Upper lobe of right lung (tissue), 1 donor: ENCODE measurements at regions not wholly inside any gene's neighbourhood (a gene's known extent, or its start where the extent isn't known, plus 50 kb on each side); places are given as distances from the start of the nearest gene placed in this dataset.

Experiments
- ATAC-seq: fragments of 200-7000 bp; cut with Tn5 transposase; one replicate; pipeline ENCODE4 v1.9.1; 2020; ENCODE audit warnings: mild to moderate bottlenecking, moderate library complexity
- DNase-seq: peaks from one replicate; pipeline ENCODE4 v3.0.0-alpha.2; 2020
- H3K27ac ChIP-seq: fragments of 200-600 bp; one replicate; pipeline ENCODE4 v1.8.0; 2022
- H3K27me3 ChIP-seq: fragments of 200-600 bp; one replicate; pipeline ENCODE4 v1.8.0; 2022; ENCODE audit warnings: mild to moderate bottlenecking
- H3K36me3 ChIP-seq: fragments of 200-600 bp; one replicate; pipeline ENCODE4 v1.8.0; 2022
- H3K4me1 ChIP-seq: fragments of 200-600 bp; one replicate; pipeline ENCODE4 v1.8.0; 2022
- H3K4me3 ChIP-seq: fragments of 200-600 bp; one replicate; pipeline ENCODE4 v1.8.0; 2022; ENCODE audit warnings: mild to moderate bottlenecking
- H3K9me3 ChIP-seq: fragments of 200-600 bp; one replicate; pipeline ENCODE4 v1.8.0; 2022
- intact Hi-C: fragments of 100-400 bp; cut with DNase I; formaldehyde crosslinking; loops from one replicate; pipeline ENCODE4 v1.11.0; 2022
- TF ChIP-seq, protein P1 (sequence below): fragments of 200-600 bp; IDR thresholded peaks from one replicate; pipeline ENCODE4 v1.8.0; 2022; ENCODE audit warnings: antibody characterized with exemption
- donor health status: DM: no; HTN: yes; CAD: no; lungs with severe emphysema.

DNA sequence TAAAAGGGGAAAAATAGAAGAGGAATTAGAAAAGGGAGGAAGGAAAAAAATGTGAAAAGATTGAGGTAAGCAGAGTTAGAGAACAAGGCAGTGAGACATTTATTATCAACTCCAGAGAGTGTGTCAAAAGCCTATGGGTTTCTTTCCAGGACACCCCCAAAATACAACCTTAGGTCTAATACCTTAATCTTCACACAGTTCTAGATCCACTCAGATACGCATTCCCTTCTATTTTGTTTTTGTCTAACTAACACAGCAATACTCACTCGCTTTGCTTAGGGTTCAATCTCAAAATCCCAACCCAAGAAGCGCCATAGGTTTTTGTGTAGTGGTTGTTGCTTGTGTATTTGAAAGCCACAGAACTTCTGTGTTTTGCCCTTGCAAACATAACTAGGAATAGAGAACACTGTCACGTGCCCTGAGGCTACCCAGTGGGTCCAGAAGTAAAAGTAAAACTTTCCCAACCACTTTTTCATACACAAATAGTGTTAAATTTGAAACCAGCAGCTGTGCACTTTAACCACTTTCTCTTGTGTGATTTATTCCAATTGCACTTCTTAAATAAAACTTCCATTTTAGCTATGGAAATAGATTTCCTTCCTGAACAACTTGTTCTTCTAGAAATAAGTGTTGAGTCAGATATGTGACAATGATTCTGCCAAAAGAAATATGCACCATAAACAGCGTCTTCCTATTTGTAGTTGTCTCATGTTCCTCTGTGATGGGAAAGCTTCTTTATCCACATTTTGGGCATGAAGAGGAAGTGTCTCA, 414.7 kb upstream of the GHITM start:
- no peak for ATAC-seq
- intact Hi-C loops = no loop called here
- H3K9me3 ChIP-seq = no peaks in the 10 kb centered on the region

DNA sequence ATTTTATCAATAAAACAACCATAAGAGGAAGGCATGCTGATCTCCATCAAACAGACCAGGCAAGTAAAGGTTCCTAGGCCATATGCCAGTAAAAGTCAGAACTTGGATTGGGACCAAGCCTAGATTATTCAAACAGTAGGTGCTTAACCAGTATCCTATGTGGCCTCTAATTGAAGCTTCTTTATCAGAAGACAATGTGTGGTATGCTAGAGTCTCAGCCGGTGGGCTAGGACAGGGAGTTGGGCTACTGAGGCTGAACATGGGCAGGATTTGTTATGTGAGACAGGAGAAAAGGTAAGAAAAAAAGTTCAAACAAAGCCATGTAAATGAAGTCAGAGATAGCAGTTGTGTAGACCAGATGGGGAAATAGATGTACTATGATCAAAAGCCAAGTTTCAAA, 413.7 kb upstream of the GHITM start:
- Histone ChIP-seq H3K4me3 (no peak overlapping the region), H3K27me3 (no peaks in the 10 kb centered on the region), H3K4me1 (no peaks in the 10 kb centered on the region), H3K36me3 (no peaks in the 10 kb centered on the region), H3K27ac (no peak overlapping the region), H3K9me3 (no peaks in the 10 kb centered on the region)
- TF ChIP-seq, protein P1, sequence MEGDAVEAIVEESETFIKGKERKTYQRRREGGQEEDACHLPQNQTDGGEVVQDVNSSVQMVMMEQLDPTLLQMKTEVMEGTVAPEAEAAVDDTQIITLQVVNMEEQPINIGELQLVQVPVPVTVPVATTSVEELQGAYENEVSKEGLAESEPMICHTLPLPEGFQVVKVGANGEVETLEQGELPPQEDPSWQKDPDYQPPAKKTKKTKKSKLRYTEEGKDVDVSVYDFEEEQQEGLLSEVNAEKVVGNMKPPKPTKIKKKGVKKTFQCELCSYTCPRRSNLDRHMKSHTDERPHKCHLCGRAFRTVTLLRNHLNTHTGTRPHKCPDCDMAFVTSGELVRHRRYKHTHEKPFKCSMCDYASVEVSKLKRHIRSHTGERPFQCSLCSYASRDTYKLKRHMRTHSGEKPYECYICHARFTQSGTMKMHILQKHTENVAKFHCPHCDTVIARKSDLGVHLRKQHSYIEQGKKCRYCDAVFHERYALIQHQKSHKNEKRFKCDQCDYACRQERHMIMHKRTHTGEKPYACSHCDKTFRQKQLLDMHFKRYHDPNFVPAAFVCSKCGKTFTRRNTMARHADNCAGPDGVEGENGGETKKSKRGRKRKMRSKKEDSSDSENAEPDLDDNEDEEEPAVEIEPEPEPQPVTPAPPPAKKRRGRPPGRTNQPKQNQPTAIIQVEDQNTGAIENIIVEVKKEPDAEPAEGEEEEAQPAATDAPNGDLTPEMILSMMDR = no peak
- intact Hi-C loops = no loop called here
- ATAC-seq = no peak
- DNase-seq = no peak

More for the DNA sequence above, 414.7 kb upstream of the GHITM start:
- no peaks in the 10 kb centered on the region for H3K36me3 ChIP-seq
- H3K27ac ChIP-seq = no peak overlapping the region
- no peak for DNase-seq
- no peak overlapping the region for H3K4me3 ChIP-seq
- H3K4me1 ChIP-seq = no peaks in the 10 kb centered on the region
- TF ChIP-seq, protein P1 = no peak
- H3K27me3 ChIP-seq = no peaks in the 10 kb centered on the region

DNA sequence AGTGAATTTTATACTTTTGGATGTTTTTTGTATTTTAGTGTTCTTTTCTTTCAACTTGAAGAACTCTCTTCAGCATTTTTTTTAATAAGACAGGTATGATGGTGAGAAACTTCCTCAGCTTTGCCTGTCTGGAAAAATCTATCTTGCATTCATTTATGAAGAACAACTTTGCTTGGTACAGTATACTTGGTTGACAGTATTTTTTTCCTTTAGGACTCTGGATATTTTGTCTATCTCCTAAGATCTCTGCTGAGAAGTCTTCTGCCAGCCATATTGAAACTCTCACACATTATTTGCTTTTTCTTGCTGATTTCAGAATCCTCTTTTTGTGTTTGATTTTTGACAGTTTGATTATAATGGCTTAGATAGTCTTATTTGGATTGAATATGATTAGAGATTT, 405.0 kb upstream of the GHITM start:
- ATAC-seq = no peak
- TF ChIP-seq, protein P1 = no peak

DNA sequence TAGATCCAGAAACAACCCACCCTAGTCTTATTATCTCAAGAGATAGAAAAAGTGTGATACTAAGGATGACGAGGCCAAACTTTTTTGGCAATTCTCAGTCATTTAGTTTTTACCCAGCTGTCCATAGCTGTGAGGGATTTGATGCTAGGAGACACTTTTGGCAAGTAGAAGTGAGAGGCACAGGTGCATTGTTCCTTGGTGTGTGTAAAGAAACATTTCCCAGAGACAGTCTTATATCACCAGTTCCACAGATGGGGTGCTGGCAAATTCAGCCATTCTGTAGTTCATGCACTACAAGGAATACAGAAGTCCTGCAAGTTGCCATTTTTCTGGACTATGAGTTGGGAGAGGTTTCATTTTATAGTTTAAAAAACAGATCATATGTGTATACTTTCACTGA, 403.3 kb upstream of the GHITM start:
- Histone ChIP-seq H3K27me3 (no peaks in the 10 kb centered on the region), H3K27ac (no peak overlapping the region), H3K36me3 (no peaks in the 10 kb centered on the region), H3K4me1 (no peaks in the 10 kb centered on the region), H3K9me3 (peaks cover 11% of the 10 kb centered on the region), H3K4me3 (no peak overlapping the region)
- no peak for DNase-seq
- no peak for ATAC-seq
- intact Hi-C loops = no loop called here
- TF ChIP-seq, protein P1 = no peak

More for the DNA sequence above, 405.0 kb upstream of the GHITM start:
- Histone ChIP-seq H3K27ac (no peak overlapping the region), H3K9me3 (peaks cover 11% of the 10 kb centered on the region), H3K4me3 (no peak overlapping the region), H3K36me3 (no peaks in the 10 kb centered on the region), H3K4me1 (no peaks in the 10 kb centered on the region), H3K27me3 (no peaks in the 10 kb centered on the region)
- DNase-seq = no peak
- intact Hi-C loops = no loop called here

DNA sequence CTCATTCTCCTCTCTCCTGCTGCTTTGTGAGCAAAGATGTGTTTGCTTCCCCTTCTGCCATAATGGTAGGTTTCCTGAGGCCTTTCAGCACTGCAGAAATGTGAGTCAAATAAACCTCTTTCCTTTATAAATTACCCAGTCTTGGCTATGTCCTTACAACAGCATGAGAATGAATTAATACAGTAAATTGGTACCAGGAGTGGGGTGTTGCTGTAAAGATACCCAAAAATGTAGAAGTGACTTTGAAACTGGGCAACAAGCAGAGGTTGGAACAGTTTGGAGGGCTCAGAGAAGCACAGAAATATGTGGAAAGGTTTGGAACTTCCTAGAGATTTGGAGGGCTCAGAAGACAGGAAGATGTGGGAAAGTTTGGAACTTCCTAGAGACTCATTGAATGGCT, 388.7 kb upstream of the GHITM start:
- no peak for ATAC-seq
- H3K4me1 ChIP-seq = no peaks in the 10 kb centered on the region
- DNase-seq = no peak
- H3K27ac ChIP-seq = no peak overlapping the region
- no peaks in the 10 kb centered on the region for H3K36me3 ChIP-seq
- H3K9me3 ChIP-seq = no peaks in the 10 kb centered on the region
- TF ChIP-seq, protein P1 = no peak
- H3K4me3 ChIP-seq = no peak overlapping the region
- no peaks in the 10 kb centered on the region for H3K27me3 ChIP-seq
- intact Hi-C loops = no loop called here

DNA sequence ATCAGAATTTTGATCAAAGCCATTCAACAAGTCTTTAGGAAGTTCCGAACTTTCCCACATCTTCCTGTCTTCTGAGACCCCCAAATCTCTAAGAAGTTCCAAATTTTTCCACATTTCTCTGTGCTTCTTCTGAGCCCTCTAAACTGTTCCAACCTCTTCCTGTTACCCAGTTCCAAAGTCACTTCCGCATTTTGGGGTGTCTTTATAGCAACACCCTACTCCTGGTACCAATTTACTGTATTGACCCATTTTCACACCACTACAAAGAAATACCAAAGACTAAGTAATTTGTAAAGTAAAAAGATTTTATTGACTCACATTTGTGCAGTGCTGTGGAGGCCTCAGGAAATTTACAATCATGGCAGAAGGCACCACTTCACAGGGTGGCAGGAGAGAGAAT, 385.8 kb upstream of the GHITM start:
- Histone ChIP-seq H3K4me3 (no peak overlapping the region), H3K9me3 (no peaks in the 10 kb centered on the region), H3K27me3 (no peaks in the 10 kb centered on the region), H3K4me1 (no peaks in the 10 kb centered on the region), H3K36me3 (no peaks in the 10 kb centered on the region), H3K27ac (no peak overlapping the region)
- intact Hi-C loops = no loop called here
- ATAC-seq = no peak
- TF ChIP-seq, protein P1 = no peak
- DNase-seq = no peak
